ENCODE measurements at regions not wholly inside any gene's neighbourhood (a gene's known extent, or its start where the extent isn't known, plus 50 kb on each side); places are given as distances from the start of the nearest gene placed in this dataset.
A peak's percentile ranks its signal among the peaks of the same experiment; 100 is the strongest.

- DNase-seq, result no peak
- Histone ChIP-seq H3K4me1 (peaks cover 7% of the 10 kb centered on the region), H3K9me3 (no peaks in the 10 kb centered on the region), H3K27me3 (no peaks in the 10 kb centered on the region), H3K4me3 (ENCODE audit: low read depth, low read length) (no peak overlapping the region), H3K36me3 (no peaks in the 10 kb centered on the region)
- TF ChIP-seq CTCF (IDR thresholded peaks at IDR 0.05; ENCODE audit: low read depth, low read length), result no peak
Measured at GRCh38 chr10:44311563-44312051, 73.3 kb downstream of the CXCL12 start.

- Histone ChIP-seq H3K4me1 (peaks cover 7% of the 10 kb centered on the region), H3K27me3 (no peaks in the 10 kb centered on the region), H3K9me3 (no peaks in the 10 kb centered on the region), H3K4me3 (ENCODE audit: low read depth, low read length) (no peak overlapping the region), H3K36me3 (no peaks in the 10 kb centered on the region)
- DNase-seq, result peak; percentile 80
- TF ChIP-seq CTCF (IDR thresholded peaks at IDR 0.05; ENCODE audit: low read depth, low read length), result peak; percentile 62
Measured at GRCh38 chr10:44310762-44311562, 73.9 kb downstream of the CXCL12 start.

- Histone ChIP-seq H3K27me3 (no peaks in the 10 kb centered on the region), H3K4me3 (ENCODE audit: low read depth, low read length) (no peak overlapping the region)
Measured at GRCh38 chr10:44309939-44310761, 74.7 kb downstream of the CXCL12 start.

GRCh38 chr10:44309361-44309760 lies 75.5 kb downstream of the CXCL12 start:
- no peak for TF ChIP-seq CTCF (IDR thresholded peaks at IDR 0.05; ENCODE audit: low read depth, low read length)
- Histone ChIP-seq H3K9me3 (no peaks in the 10 kb centered on the region), H3K36me3 (no peaks in the 10 kb centered on the region), H3K4me1 (peaks cover 7% of the 10 kb centered on the region), H3K27me3 (no peaks in the 10 kb centered on the region), H3K4me3 (ENCODE audit: low read depth, low read length) (no peak overlapping the region)
- DNase-seq, result no peak

More at GRCh38 chr10:44309939-44310761, 74.7 kb downstream of the CXCL12 start:
- no peak for TF ChIP-seq CTCF (IDR thresholded peaks at IDR 0.05; ENCODE audit: low read depth, low read length)
- Histone ChIP-seq H3K4me1 (peaks cover 7% of the 10 kb centered on the region), H3K9me3 (no peaks in the 10 kb centered on the region), H3K36me3 (no peaks in the 10 kb centered on the region)
- no peak for DNase-seq

GRCh38 chr10:44308935-44309334 lies 76.0 kb downstream of the CXCL12 start:
- peaks cover 6% of the 10 kb centered on the region for H3K4me1 ChIP-seq
- H3K36me3 ChIP-seq, result no peaks in the 10 kb centered on the region
- no peaks in the 10 kb centered on the region for H3K27me3 ChIP-seq
- no peak for DNase-seq
- H3K4me3 ChIP-seq (ENCODE audit: low read depth, low read length), result no peak overlapping the region
- no peaks in the 10 kb centered on the region for H3K9me3 ChIP-seq
- no peak for TF ChIP-seq CTCF (IDR thresholded peaks at IDR 0.05; ENCODE audit: low read depth, low read length)
